ENCODE measurements at regions not wholly inside any gene's neighbourhood (a gene's known extent, or its start where the extent isn't known, plus 50 kb on each side); places are given as distances from the start of the nearest gene placed in this dataset.

GRCh38 chrX:44742480-44743155, 101.2 kb upstream of the DUSP21 start:
- TF ChIP-seq CTCF (conservative IDR thresholded peaks at IDR 0.05; ENCODE audit: low read length) (no peak), EZH2phosphoT487 (IDR thresholded peaks at IDR 0.05; ENCODE audit: borderline replicate concordance, low read depth, low read length) (no peak)
